ENCODE measurements at regions not wholly inside any gene's neighbourhood (a gene's known extent, or its start where the extent isn't known, plus 50 kb on each side); places are given as distances from the start of the nearest gene placed in this dataset.

DNA sequence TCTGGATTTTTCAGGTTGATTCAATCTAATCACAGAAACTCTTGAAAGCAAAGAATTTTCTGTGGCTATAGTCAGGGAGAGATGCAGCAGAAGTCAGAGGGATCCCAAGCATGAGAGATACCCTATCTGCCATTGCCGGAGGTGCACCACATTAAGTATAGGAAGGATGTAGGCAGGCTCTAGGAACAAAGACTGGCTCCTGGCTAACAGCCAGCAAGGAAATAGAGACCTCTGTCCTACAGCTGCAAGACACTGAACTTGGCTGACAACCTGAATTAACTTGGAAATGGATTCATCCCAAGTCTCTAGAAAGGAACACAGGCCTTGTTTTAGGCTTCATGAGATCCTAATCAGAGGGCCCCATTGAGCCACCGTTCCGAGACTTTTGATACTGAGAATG lies 364.9 kb upstream of the FLRT2 start:
- TF ChIP-seq, protein P1, sequence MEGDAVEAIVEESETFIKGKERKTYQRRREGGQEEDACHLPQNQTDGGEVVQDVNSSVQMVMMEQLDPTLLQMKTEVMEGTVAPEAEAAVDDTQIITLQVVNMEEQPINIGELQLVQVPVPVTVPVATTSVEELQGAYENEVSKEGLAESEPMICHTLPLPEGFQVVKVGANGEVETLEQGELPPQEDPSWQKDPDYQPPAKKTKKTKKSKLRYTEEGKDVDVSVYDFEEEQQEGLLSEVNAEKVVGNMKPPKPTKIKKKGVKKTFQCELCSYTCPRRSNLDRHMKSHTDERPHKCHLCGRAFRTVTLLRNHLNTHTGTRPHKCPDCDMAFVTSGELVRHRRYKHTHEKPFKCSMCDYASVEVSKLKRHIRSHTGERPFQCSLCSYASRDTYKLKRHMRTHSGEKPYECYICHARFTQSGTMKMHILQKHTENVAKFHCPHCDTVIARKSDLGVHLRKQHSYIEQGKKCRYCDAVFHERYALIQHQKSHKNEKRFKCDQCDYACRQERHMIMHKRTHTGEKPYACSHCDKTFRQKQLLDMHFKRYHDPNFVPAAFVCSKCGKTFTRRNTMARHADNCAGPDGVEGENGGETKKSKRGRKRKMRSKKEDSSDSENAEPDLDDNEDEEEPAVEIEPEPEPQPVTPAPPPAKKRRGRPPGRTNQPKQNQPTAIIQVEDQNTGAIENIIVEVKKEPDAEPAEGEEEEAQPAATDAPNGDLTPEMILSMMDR (IDR thresholded peaks at IDR 0.05) = peak in 2 of 6 experiments; percentile 5 to 12
- TF ChIP-seq POLR2A (IDR thresholded peaks at IDR 0.05) = no peak
